Stimulated activated CD4-positive, alpha-beta T cell treated with anti-CD3 and anti-CD28 coated beads, Interleukin-1b, Interleukin-23, amount 100 ng/mL, for 4 hours (primary cell): ENCODE measurements at regions not wholly inside any gene's neighbourhood (a gene's known extent, or its start where the extent isn't known, plus 50 kb on each side); places are given as distances from the start of the nearest gene placed in this dataset.
"Not testable (repeated sequence)": the region's sequence is repeated elsewhere in the genome, so short reads cannot be mapped to it uniquely, and the experiment has no call there.

Source experiments
- DNase-seq, 2 donors: peaks; one replicate each; pipeline ENCODE4 v3.0.0-alpha.2; 2020; ENCODE audit warnings: low read depth in 2 of 2

DNA sequence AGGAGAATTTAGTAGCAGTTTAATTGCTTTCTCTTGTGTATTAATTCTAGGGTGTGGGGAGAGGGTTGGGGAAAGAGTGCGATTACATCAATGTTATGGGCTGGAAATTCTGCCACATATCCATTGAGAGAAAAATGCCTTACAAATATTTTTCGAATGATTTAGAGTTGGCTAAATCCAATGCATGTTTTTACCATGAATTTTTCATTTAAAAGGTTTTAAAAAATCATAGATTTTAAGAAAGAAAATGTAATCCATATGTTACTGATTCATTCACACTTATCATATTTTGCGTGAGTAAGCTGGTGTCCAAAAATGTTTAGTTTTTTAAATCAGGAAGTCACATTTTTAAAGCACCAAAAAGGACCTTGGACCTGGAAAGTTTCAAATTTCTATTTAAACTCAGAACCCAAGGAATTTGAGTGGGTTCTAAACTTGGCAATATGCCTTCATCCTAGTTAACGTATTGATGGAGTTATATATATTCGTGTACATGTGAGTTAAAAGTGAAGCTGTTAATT, 627.4 kb upstream of the CITED2 start:
- DNase-seq, result no peak

DNA sequence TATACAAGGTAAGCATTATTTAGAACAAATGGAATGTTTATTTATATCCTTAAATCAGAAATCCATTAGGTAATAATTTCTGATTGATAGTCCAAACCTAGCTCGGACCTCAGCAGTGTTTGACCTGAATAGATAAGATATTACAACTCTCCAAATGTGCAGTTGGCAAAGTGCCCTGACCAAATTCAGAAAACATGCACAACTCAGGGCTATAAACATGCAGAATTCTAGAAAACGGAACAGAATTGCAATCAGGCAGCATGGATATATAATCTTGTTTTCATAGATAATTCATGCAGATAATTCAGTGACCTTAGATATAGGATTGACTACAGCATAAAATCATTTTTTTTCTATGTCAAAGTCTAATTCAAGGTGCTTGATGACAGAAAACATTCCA, 626.6 kb upstream of the CITED2 start:
- DNase-seq, result no peak

DNA sequence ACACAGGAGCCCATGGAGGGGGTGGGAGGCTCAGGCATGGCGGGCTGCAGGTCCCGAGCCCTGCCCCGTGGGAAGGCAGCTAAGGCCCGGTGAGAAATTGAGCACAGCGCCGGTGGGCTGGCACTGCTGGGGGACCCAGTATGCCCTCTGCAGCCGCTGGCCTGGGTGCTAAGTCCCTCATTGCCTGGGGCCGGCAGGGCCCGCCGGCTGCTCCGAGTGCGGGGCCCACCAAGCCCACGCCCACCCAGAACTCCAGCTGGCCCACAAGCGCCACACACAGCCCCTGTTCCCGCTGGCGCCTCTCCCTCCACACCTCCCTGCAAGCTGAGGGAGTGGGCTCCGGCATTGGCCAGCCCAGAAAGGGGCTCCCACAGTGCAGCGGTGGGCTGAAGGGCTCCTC, 625.2 kb upstream of the CITED2 start:
- DNase-seq, result not testable (repeated sequence)

DNA sequence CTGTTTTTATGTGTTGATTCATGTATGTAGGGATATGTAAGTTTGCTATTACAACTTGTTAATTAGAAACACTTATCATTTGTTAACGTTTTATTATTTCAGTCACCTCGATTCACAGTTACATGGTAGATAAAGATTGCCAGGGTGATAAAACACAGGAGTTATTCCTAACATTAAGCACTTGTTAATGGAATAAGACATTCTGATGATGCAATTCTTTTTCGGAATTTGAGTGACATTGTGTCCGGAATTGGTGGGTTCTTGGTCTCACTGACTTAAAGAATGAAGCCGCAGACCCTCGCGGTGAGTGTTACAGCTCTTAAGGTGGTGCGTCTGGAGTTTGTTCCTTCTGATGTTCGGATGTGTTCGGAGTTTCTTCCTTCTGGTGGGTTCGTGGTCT, 624.0 kb upstream of the CITED2 start:
- DNase-seq, result not testable (repeated sequence)

DNA sequence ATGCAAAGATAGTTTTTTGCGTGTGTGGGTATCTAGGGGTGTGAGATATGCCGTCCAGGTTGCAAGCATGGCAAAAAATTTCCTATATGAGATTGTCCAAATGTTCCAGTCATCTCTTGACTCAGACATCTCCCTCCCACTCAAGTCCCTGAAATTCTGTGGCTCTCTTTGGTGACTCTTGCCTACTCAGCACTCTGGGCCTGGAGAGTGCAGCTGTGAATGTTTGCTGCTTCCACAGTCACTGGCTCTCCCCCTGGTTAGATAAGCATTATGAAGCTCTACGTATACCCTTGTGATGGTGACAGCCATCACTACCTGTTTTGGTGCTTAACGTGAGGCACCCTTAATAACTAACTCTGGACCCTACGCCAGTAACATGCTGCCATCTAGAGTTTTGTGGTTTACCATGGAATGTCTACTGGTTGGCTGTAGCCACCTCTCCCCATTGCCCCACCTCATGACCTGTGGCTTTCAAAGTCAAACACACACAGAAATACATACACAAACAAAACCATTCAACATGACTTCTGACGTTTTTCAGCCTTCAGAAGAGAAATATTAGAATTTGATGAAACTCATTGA, 621.9 kb upstream of the CITED2 start:
- no peak for DNase-seq

DNA sequence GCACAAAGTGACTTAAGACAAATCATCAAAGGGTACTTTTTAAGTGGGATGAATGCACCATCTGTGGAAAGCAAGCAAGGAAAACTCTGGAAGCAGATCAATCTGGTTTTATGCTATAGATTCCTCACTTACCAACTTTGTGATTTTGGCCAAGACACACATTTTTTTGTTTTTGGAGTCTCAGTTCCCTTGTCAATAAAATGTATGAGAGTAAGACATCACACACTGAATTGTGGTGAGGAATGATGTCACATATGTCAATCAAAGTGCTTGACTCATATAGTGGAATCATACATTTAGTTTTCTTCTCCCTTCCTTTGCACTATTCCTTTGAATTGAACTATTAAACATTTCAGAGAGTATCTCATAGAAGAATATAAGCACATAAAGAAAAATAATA, 620.5 kb upstream of the CITED2 start:
- no peak for DNase-seq

DNA sequence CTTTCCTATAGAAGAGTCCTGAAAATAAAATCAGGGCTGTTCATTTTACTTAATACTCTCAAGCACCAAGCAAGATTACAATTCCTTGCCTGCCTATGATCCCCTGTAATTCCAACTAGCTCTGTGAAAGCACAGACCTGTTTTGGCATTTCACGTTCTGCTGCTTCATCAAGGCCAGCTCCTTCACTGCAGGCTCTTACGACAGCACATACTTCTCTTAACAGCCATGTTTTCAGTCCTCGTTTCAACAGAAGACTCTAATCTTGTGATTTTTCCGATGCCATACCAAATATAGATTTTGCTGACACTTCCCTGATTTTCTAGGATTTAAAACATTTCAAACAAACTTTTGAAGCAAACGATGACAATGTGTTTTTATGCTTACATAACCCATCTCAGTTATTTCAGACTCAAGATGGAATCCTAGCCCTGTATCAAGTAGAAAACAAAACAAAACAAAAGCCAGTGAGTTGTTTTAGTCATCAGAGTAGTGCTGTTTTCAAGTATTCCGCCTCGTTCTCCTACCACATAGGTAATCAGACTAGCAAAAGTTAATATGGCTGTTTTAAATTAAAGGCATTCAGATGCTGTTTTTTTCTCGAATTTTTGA, 616.5 kb upstream of the CITED2 start:
- no peak for DNase-seq

DNA sequence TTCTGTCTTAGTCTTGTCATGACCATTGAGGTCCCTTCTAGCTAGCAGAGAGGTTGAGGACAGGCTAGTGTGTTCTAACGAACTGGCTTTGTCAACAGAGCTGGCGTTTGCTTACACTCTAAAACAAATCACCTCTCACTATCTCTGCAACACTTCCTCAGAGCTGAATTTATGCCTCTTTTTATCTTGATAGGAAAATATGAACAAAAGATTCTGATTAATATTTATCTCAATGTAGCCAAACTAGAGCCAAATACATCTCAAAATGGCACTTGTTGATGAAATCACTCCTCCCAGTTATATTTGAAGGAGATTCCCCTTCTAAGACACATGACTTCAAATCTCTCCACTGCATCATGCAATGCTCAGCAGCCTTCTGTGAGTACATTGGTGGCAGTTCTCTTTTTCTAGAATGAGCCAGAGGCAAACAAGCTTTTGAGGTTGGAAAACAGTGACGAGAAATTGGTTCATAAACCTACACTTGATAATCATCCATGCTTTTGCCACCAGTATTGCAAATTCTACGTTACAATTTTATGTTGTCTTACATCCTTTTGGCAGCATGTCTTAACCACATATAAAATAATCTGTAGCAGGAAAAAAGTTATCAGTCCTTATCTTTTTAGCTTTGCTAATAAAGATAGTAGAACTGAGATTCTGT, 615.7 kb upstream of the CITED2 start:
- DNase-seq, result no peak

DNA sequence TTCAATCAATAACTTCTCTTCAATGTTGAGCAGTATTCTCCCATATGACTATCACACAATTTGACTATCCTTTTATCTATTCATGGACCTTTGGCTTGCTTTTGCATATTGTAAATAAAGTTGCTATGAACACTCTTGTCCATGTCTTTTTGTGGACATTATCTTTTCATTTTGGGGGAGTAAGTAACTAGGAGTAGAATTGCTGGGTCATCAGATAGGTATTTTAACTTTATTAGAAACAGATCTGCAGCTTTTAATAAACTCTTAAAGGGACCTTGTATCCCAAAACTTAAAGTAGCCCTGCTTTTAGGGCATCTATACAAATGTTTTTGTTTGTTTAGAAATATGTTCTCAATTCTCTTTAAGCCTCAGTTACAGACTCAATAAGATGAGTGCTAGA, 614.2 kb upstream of the CITED2 start:
- DNase-seq, result no peak

DNA sequence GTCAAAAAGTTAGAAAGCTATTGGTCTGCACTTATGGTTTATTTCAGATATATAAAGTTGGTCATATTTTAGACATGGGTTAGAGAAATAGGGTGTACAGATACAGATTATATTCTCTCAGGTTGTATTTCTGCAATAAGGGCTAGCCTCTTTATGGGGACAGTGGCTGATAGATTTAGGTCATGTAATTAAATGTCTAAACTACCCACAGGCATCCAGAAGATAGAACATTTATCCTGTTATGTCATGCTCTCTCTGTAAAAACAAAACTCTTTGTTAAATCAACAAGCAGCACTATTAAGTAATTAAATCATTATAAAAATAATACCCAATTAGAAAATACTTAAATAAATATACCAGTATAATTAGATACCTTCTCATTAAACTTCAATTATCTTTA, 612.6 kb upstream of the CITED2 start:
- DNase-seq, result no peak

DNA sequence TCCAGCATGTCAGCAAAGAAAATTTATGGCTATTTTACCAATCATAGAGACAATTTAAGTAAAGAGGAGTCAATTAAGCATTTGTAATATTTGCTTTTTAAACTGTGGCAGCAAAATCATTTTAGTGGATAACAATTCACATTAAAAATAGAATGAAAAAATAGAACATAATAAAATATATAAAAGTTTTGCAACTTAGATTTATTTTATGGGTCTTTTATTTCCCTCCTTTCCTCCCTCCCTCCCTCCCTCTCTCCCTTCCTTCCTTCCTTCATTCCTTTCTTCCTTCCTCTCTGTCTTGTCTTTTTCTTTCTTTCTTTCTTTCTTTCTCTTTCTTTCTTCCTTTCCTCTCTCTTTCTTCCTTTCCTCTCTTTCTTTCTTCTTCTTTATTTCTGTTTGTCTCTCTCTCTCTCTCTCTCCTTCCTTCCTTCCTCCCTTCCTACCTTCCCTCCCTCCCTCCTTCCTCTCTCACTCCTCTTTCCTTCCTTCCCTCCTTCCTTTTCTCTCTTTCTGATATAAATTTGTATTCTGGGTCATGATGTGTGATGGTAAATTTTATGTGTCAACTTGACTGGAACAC, 610.9 kb upstream of the CITED2 start:
- no peak for DNase-seq

DNA sequence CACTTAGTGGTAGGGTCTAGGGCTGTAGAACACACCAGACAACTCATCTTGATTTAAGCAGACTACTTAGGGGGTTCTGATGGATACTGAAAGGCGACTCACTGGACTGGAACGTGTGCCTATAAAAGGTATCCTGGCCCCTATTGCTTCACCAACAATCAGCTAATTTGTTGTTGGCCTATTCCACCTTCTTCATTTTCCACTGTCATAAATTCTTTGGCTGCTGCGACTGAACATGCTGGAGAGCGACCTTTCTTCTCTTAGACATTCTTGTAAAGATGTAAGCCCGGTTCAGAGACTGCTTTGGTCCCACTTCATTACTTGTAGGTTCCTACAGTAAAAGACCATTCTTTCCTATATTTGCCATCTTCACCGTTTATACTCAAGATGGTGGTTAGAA, 609.9 kb upstream of the CITED2 start:
- DNase-seq, result no peak

DNA sequence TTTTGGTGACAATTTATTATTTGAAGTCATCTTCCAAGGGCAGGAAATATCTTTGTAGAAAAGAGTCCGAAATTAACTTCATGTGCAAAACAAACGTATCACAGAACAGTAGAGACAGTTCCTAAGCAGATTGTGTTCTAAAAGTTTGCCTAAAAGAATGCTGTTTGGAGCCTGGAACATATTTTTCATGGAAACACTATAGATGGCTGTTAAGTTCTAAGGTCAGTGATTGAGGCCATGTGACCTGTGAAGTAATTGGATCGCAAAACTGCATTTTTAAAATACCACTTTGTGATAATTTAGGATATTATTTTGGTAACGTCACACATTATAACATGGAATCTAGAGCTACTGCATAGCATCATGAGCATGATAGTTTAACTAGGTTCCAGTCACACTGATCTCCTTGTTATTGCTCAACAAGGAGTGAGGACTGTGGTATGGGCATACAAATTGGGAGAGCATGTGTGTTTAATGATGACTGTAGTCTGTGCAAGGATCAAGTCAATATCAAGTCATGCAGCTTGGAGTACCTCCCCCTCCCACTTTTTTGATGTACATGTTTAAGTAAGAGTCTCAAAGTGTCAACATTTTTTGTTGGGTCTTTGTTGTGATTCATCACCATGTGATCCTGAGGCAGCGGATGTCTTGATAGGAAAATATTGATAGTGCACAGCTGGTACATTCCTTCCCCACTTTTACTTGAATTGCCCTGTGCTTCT, 609.3 kb upstream of the CITED2 start:
- DNase-seq, result no peak

DNA sequence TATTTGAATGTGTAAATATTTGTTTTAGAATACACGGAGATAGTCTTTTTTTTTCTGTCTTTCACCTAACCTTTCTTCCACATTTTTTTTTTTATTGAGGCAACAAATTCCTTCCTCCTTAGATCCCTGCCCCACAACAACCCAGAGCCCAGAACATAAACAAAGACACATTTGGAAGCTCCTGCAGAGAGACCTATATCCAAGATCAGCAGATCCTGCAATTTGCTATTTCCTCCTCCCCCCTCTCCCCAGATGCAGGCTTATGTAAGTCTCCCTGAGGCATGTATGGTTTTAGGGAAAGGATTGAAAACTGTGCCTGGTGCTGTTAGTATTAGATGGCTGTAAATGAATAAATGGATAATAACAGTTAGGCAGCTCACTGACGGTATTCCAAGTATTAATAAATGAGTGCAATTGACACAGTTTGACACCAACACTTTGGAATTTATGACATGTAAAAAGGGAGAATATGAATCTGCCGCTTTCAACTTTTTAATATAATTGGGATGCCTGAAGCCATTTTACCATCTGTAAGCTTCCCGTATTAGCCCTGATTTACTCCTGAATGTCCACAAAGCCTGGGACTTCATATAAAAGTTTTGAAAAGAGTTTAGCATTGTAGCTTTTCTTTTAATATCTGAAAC, 608.3 kb upstream of the CITED2 start:
- no peak for DNase-seq

DNA sequence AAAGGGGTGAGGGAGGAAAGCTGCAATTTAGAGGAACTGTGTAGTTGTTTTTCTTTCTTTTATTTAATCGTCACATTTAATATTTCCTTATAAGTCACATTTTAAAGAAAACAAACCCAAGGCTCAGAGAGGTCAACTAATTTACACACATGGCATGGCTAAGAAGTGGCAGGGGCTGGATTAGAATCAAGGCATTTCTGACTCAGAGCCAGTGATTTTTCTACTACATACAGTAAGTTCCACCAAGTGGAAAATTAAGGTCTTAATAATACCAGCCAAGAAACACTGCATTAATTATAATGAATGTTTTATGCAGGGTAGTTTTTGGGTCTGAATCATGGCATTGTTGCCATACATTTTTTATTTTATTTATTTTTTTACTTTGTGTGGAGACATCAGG, 607.7 kb upstream of the CITED2 start:
- DNase-seq, result no peak

DNA sequence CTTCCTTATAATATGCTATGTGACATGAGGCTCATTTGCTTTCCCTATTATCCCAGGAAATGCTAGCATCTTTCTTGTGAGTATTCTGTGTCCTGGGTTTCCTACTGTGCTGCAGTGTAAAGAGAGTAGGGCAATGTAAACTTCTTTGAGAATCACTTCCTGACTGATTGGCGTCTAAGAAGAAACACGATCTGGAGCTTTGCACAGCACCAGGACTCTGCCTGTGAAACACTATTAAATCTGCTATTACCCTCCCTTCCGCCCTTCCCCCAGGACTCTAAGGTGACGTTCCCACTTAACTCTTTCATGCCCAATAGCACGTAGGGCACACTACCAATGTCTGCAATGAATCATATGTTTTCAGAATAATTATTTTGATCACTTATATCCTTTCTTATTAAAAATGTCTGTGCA, 607.3 kb upstream of the CITED2 start:
- no peak for DNase-seq

DNA sequence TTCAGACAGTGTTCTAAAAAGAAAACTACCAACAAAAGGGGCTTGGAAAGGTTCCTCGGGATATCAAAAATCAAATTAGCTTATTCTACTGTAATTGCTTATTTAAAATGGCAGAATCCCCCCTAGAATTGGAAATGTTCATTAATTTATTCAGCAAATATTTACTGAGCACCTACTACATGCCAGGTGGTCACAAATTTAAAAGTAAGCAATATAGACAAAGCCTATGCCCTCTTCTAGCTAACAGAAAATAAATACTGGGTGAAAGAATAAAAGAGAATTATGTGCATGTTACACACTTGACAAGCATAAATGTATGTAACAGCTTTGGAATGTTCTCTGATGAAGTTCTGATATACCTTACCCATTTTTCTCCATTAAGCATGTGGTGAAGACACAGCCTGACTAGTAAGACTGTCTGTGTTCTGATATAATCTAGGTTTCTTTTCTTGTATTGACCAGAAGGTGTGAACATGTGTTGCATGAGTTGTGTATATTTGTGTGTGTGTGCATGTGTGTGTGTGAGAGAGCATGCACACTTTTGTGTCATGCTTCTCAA, 606.7 kb upstream of the CITED2 start:
- no peak for DNase-seq

DNA sequence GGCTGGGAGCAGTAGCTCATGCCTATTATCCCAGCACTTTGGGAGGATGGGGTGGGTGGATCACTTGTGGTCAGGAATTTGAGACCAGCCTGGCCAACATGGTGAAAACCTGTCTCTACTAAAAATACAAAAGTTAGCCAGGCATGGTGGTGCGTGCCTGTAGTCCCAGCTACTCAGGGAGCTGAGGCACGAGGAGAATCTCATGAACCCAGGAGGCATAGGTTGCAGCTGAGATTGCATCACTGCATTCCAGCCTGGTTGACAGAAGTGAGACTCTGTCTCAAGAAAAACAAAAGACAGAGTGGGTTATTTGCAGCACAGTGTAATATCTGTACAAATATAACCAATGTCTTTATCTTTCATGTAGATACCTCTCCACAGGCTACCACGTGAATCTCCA, 606.2 kb upstream of the CITED2 start:
- not testable (repeated sequence) for DNase-seq

DNA sequence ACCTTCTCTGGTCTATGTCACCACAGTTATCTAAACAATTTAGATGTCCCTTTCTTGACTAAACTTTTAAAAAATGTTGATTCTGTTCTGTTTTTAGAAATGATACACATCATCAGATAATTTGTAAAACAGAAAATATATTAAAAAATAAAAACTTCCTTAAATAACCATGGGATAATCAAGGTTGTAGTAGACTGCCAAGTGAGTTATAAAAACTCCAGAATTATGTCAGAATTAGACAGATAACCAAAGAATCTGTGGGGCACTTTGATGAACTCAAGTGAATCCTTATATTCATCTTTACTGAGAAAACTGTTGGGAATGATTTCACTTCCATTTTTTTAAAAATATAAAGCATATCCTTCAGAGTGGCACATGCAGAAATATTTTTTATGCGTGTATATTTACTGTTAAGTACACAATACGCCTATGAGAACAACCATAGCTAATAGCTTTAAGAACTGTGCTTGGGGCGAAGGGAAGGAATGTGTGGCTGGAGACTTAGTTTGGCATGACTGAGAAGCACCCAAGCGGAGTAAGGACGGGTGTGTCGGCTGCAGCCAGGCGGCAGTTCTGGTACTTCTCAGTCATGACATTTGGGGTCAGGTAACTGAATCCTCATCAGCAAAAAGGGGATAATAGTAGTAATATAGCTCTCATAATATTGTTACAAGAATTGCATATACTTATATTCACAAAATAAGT, 604.7 kb upstream of the CITED2 start:
- DNase-seq, result no peak

DNA sequence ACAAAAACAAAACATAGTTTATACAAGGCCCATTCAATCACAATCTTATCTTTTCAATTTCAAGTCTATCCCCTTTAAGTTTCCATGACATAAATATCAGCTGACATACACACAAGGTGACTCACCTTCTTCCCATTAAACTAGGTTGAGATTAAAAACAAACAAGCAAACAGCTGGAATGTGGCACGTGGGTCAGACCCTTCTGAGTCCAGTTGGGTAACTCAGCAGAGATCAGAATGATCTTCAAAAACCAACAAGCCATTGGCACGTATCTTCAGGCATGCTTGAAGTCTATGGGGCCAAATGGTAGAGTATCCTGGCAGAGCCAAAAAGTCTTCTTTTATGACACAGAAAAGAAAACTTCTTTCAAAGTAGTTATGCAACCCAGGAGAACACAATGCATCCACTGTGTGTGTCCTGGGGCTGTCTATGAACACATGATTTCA, 603.5 kb upstream of the CITED2 start:
- DNase-seq, result no peak
